ENCODE measurements at regions not wholly inside any gene's neighbourhood (a gene's known extent, or its start where the extent isn't known, plus 50 kb on each side); places are given as distances from the start of the nearest gene placed in this dataset.

- H3K79me1 ChIP-seq (ENCODE audit: low read depth, low read length), result no peaks in the 10 kb centered on the region
- no peak overlapping the region for H4K5ac ChIP-seq (ENCODE audit: insufficient read length, low read depth, low read length)
- no peak overlapping the region for H2BK15ac ChIP-seq (ENCODE audit: low read length)
- no peak overlapping the region for H3K14ac ChIP-seq (ENCODE audit: insufficient read length)
- FAIRE-seq, result no peak
- H4K8ac ChIP-seq (ENCODE audit: extremely low read depth, insufficient read depth, low read length), result no peak overlapping the region
- H3K23ac ChIP-seq (ENCODE audit: insufficient read length), result no peak overlapping the region
- H2BK12ac ChIP-seq (ENCODE audit: low read depth, low read length), result no peak overlapping the region
- no peak overlapping the region for H3K4me2 ChIP-seq (ENCODE audit: insufficient read depth in 1 of 2, low read depth in 2 of 2, low read length in 2 of 2)
- no peak overlapping the region for H3K27ac ChIP-seq (ENCODE audit: low read depth, low read length)
- no peak overlapping the region for H3K4ac ChIP-seq (replicated peaks; ENCODE audit: insufficient read length, low read depth, low read length)
- H3K36me3 ChIP-seq (ENCODE audit: control insufficient read depth in 2 of 4, insufficient read depth in 4 of 4, low read length in 3 of 4), result no peaks in the 10 kb centered on the region
- no peak for TF ChIP-seq GABPA (IDR thresholded peaks at IDR 0.05; ENCODE audit: borderline replicate concordance, insufficient read depth, low read length)
- TF ChIP-seq NRF1 (IDR thresholded peaks at IDR 0.05; ENCODE audit: low read depth, low read length), result no peak
- no peak for TF ChIP-seq POLR2A (IDR thresholded peaks at IDR 0.05; ENCODE audit: control extremely low read depth in 1 of 2, low read depth in 2 of 2, low read length in 2 of 2)
- TF ChIP-seq CHD1 (IDR thresholded peaks at IDR 0.05; ENCODE audit: low read depth, low read length), result no peak
- no peak for TF ChIP-seq RNF2 (IDR thresholded peaks at IDR 0.05; ENCODE audit: borderline replicate concordance, low read depth, low read length, missing control alignments, poor library complexity, severe bottlenecking)
- H3K79me2 ChIP-seq (ENCODE audit: control insufficient read depth in 1 of 2, insufficient read depth in 2 of 2, low read length in 2 of 2), result no peaks in the 10 kb centered on the region
- POLR2A ChIA-PET (ENCODE audit: partially characterized antibody), result no interaction called here
- no peak overlapping the region for H2AK5ac ChIP-seq (ENCODE audit: low read depth, low read length)
- no peak overlapping the region for H2AFZ ChIP-seq (ENCODE audit: low read length)
- H4K91ac ChIP-seq (replicated peaks; ENCODE audit: insufficient read length, low read length), result no peak overlapping the region
- H3K56ac ChIP-seq (replicated peaks; ENCODE audit: insufficient read length, low read depth, low read length), result no peak overlapping the region
- H3K9me3 ChIP-seq (ENCODE audit: insufficient read depth in 2 of 2, low read depth in 1 of 2, low read length in 1 of 2), result peaks cover 0 to 2% of the 10 kb centered on the region in 2 experiments; a peak in 1 of 4 replicates
- no peaks in the 10 kb centered on the region for H4K20me1 ChIP-seq (replicated peaks in 1 of 2; ENCODE audit: control insufficient read depth in 1 of 2, insufficient read depth in 2 of 2, low read length in 2 of 2)
- no peak overlapping the region for H2BK120ac ChIP-seq (replicated peaks; ENCODE audit: low read depth, low read length)
- H2BK5ac ChIP-seq (ENCODE audit: low read depth, low read length), result no peak overlapping the region
- no peak overlapping the region for H2BK20ac ChIP-seq (ENCODE audit: low read length)
- CTCF ChIA-PET (ENCODE audit: partially characterized antibody), result no interaction called here
- H3K9ac ChIP-seq (replicated peaks in 1 of 4; ENCODE audit: extremely low read depth in 1 of 4, low read depth in 3 of 4, low read length in 3 of 4), result no peak overlapping the region
- peaks cover 0 to 7% (median 0%) of the 10 kb centered on the region in 4 experiments; a peak in 3 of 7 replicates for H3K4me1 ChIP-seq (replicated peaks in 1 of 4; ENCODE audit: control insufficient read depth in 3 of 4, insufficient read depth in 4 of 4, low read length in 3 of 4)
- H3K23me2 ChIP-seq (ENCODE audit: low read depth, low read length), result no peaks in the 10 kb centered on the region
- no peaks in the 10 kb centered on the region for H3K27me3 ChIP-seq (replicated peaks in 1 of 4; ENCODE audit: control insufficient read depth in 3 of 4, extremely low read depth in 1 of 4, insufficient read depth in 3 of 4, low read length in 3 of 4)
- H3K18ac ChIP-seq (ENCODE audit: extremely low read depth, low read length), result no peak overlapping the region
- no peak overlapping the region for H3K4me3 ChIP-seq (ENCODE audit: extremely low read depth in 1 of 4, insufficient read depth in 2 of 4, low read depth in 3 of 4, low read length in 4 of 4)
- DNase-seq (ENCODE audit: low read depth in 1 of 2, low spot score in 2 of 2), result no peak
These were observed 161.6 kb upstream of the HCCS start for GRCh38 chrX:10949541-10949940.
